GM06990 (cell line): ENCODE measurements at regions not wholly inside any gene's neighbourhood (a gene's known extent, or its start where the extent isn't known, plus 50 kb on each side); places are given as distances from the start of the nearest gene placed in this dataset.

Experiments used
- DNase-seq: peaks from one replicate; pipeline ENCODE4 v3.0.0-alpha.2; 2011; ENCODE audit not compliant: insufficient read length; ENCODE audit errors: extremely low read depth
- H3K27me3 ChIP-seq: replicated peaks from 2 replicates; pipeline ENCODE4 v1.6.0; 2011; ENCODE audit warnings: low read length; ENCODE audit not compliant: control insufficient read depth, insufficient read depth
- H3K36me3 ChIP-seq: 2 replicates; pipeline ENCODE4 v1.5.1; 2011; ENCODE audit warnings: low read length; ENCODE audit not compliant: control insufficient read depth, insufficient read depth
- H3K4me3 ChIP-seq: replicated peaks from 2 replicates; pipeline ENCODE4 v1.5.1; 2011; ENCODE audit warnings: low read depth, mild to moderate bottlenecking, control low read depth, low read length
- CTCF ChIP-seq: IDR thresholded peaks from 2 replicates; pipeline ENCODE4 v1.5.1; 2011; ENCODE audit warnings: low read length, control low read depth, mild to moderate bottlenecking, inconsistent platforms; ENCODE audit not compliant: insufficient read depth, poor library complexity, severe bottlenecking

- no peaks in the 10 kb centered on the region for H3K27me3 ChIP-seq
- no peak for DNase-seq
- TF ChIP-seq CTCF, result no peak
Observed at GRCh38 chr2:76558157-76558556, 847.4 kb upstream of the GCFC2 start.

GRCh38 chr2:76556018-76556417 is 845.3 kb upstream of the GCFC2 start:
- Histone ChIP-seq H3K36me3 (no peaks in the 10 kb centered on the region), H3K27me3 (no peaks in the 10 kb centered on the region), H3K4me3 (no peak overlapping the region)
- no peak for TF ChIP-seq CTCF
- DNase-seq, result no peak

More at GRCh38 chr2:76558157-76558556, 847.4 kb upstream of the GCFC2 start:
- H3K4me3 ChIP-seq, result no peak overlapping the region
- no peaks in the 10 kb centered on the region for H3K36me3 ChIP-seq

DNA sequence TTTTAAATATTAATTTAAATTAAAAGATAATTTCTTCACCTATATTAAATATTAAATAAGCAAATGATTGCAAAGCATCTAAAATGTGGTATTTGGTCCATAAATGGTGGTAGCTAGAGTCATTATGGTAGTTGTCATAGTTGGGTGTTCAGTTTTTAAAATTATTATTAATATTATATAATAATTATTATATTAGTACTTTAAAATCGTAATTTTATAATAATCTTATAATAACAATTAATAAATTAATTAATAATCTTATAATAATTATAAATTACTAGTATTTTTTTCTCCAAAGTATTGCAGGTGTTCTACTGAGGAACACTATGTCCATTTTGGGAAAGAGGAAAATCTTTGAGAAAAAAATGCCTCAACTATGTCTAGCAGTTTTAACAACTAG is 835.5 kb upstream of the GCFC2 start:
- DNase-seq, result no peak
- Histone ChIP-seq H3K27me3 (no peaks in the 10 kb centered on the region), H3K4me3 (no peak overlapping the region), H3K36me3 (no peaks in the 10 kb centered on the region)
- TF ChIP-seq CTCF, result no peak

- Histone ChIP-seq H3K27me3 (no peaks in the 10 kb centered on the region), H3K36me3 (no peaks in the 10 kb centered on the region), H3K4me3 (no peak overlapping the region)
- DNase-seq, result no peak
- no peak for TF ChIP-seq CTCF
Observed at GRCh38 chr2:76544901-76545300, 834.2 kb upstream of the GCFC2 start.

DNA sequence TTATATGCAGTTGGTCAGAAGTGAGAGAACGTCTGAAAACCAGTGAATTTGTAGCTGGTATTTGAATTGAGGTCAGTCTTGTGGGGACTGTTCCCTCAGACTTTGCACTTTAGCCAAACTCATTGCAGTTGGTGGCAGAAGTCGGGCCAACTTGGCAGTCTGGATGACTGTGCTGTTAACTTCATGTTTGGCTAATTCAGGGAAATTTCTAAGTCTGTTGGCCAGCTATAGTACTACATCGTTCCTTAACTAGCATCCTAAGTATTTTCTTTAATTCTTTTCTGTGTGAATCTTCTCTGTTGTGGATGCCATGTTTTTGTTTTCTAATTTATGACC is 806.8 kb upstream of the GCFC2 start:
- Histone ChIP-seq H3K27me3 (no peaks in the 10 kb centered on the region), H3K36me3 (no peaks in the 10 kb centered on the region), H3K4me3 (no peak overlapping the region)
- no peak for TF ChIP-seq CTCF
- no peak for DNase-seq

DNA sequence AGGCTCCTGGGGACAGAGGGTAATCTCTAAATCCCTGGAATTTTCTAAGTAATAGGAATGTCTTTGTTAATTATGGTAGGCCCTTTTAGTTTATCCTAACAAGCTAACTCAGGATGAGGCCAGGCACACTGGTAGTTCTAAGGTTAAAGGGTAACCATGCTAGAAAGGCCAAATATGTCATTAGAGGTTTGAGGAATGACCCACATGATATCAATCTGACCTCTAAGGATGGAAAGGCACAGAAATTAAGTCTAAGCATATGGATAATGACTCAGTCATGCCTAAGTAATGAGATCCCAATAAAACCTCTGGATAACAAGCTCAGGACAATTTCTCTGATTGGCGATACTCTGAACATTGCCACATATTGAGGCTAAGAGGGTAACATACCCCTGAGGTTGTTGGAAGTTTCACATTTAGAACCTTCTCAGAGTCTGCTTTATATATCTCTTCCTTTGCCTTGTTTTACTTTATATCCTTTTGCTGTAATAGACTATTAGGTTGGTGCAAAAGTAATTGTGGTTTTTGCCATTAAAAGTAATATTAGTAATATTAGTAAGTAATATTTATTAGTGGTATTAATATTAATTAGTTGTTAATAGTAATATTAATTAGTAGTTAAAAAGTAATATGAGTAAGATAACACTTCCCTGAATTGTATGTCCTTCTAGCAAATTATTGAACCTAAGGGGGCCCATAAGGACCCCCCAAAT is 806.3 kb upstream of the GCFC2 start:
- TF ChIP-seq CTCF, result no peak
- H3K27me3 ChIP-seq, result no peaks in the 10 kb centered on the region
- H3K4me3 ChIP-seq, result no peak overlapping the region
- H3K36me3 ChIP-seq, result no peaks in the 10 kb centered on the region
- no peak for DNase-seq
